CD8-positive, alpha-beta memory T cell (primary cell): ENCODE measurements at regions not wholly inside any gene's neighbourhood (a gene's known extent, or its start where the extent isn't known, plus 50 kb on each side); places are given as distances from the start of the nearest gene placed in this dataset.
A peak's percentile ranks its signal among the peaks of the same experiment; 100 is the strongest.

Experiments used
- CTCF ChIA-PET: fragments of 350-600 bp; sonication (Branson Sonifier 250); formaldehyde crosslinking; loops from one replicate; lab custom pipeline; 2021; ENCODE audit warnings: antibody characterized with exemption; lab: Charles Lee
- POLR2A ChIA-PET: fragments of 350-600 bp; sonication (Branson Sonifier 250); formaldehyde crosslinking; loops from one replicate; lab custom pipeline; 2021; ENCODE audit warnings: antibody characterized with exemption; lab: Charles Lee
- DNase-seq, 5 donors: peaks; one replicate each; pipeline versions ENCODE4 v3.0.0 to v3.0.0-alpha.2; 2020 to 2022; ENCODE audit warnings: mixed read lengths in 1 of 5
- H3K27ac ChIP-seq: one replicate; pipeline ENCODE4 v1.7.0; 2013; ENCODE audit warnings: low read depth, mild to moderate bottlenecking, low read length, moderate library complexity
- H3K27me3 ChIP-seq: 2 replicates; pipeline ENCODE4 v1.7.0; 2013; ENCODE audit warnings: low read length, mild to moderate bottlenecking; ENCODE audit not compliant: insufficient read depth, poor library complexity, severe bottlenecking
- H3K36me3 ChIP-seq: 2 replicates; pipeline ENCODE4 v1.7.0; 2013; ENCODE audit warnings: mild to moderate bottlenecking, low read length, moderate library complexity; ENCODE audit not compliant: insufficient read depth
- H3K4me1 ChIP-seq: 2 replicates; pipeline ENCODE4 v1.7.0; 2013; ENCODE audit warnings: mild to moderate bottlenecking, low read length, moderate library complexity; ENCODE audit not compliant: insufficient read depth
- H3K4me3 ChIP-seq: 2 replicates; pipeline ENCODE4 v1.7.0; 2013; ENCODE audit warnings: mild to moderate bottlenecking, low read length
- H3K9me3 ChIP-seq: 2 replicates; pipeline ENCODE4 v1.7.0; 2013; ENCODE audit warnings: mild to moderate bottlenecking, low read length
- H3K27ac Mint-ChIP-seq, 8 donors: one replicate each; pipeline ENCODE4 v1.8.0; 2020 to 2021; ENCODE audit warnings: mixed read lengths in 8 of 8, mild to moderate bottlenecking in 6 of 8, inconsistent platforms in 3 of 8, moderate library complexity in 3 of 8
- H3K27me3 Mint-ChIP-seq, 2 donors: one replicate each; pipeline ENCODE4 v1.8.0; 2020 to 2021; ENCODE audit warnings: mixed read lengths in 2 of 2, mild to moderate bottlenecking in 1 of 2, moderate library complexity in 1 of 2
- H3K36me3 Mint-ChIP-seq, 3 donors: one replicate each; pipeline ENCODE4 v1.8.0; 2020 to 2021; ENCODE audit warnings: mixed read lengths in 3 of 3, inconsistent platforms in 1 of 3, mild to moderate bottlenecking in 1 of 3
- H3K4me1 Mint-ChIP-seq, 3 donors: one replicate each; pipeline ENCODE4 v1.8.0; 2020 to 2021; ENCODE audit warnings: mixed read lengths in 3 of 3, inconsistent platforms in 1 of 3, mild to moderate bottlenecking in 1 of 3
- H3K4me3 Mint-ChIP-seq, 7 donors: one replicate each; pipeline ENCODE4 v1.8.0; 2020 to 2021; ENCODE audit warnings: mixed read lengths in 7 of 7, mild to moderate bottlenecking in 6 of 7, moderate library complexity in 4 of 7, inconsistent platforms in 2 of 7
- H3K9me3 Mint-ChIP-seq, 5 donors: one replicate each; pipeline ENCODE4 v1.8.0; 2020 to 2022; ENCODE audit warnings: mixed read lengths in 5 of 5, mild to moderate bottlenecking in 3 of 5, moderate library complexity in 2 of 5, inconsistent platforms in 1 of 5

DNA sequence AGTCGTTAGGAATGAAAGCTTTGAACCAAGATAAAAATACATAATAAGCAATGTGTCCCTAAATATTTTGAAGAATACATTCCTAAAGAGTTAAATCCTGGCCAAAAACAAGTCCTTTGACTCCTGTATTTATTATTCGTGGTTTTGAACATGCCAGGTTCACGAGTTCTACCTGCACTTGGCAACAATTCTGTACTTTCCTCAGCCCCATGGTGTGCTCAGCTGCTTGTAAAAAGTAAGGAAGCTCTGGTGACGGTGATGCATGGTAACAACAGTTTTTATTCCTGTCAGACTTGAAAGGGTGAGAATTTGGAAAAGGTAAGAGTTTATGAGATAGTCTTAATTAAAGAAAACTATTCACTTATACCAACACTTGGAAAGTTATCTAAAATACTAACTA is 95.0 kb upstream of the KLF12 start:
- POLR2A ChIA-PET: no interaction called here
- no peak overlapping the region for H3K27ac Mint-ChIP-seq
- H3K4me3 Mint-ChIP-seq: no peak overlapping the region
- H3K36me3 ChIP-seq: no peaks in the 10 kb centered on the region
- no peaks in the 10 kb centered on the region for H3K27me3 Mint-ChIP-seq
- H3K9me3 Mint-ChIP-seq: no peaks in the 10 kb centered on the region
- DNase-seq: no peak
- H3K27ac ChIP-seq: no peak overlapping the region
- peaks cover 1 to 6% (median 4%) of the 10 kb centered on the region in 3 donors for H3K36me3 Mint-ChIP-seq
- no peaks in the 10 kb centered on the region for H3K9me3 ChIP-seq
- no peaks in the 10 kb centered on the region for H3K27me3 ChIP-seq
- CTCF ChIA-PET: interaction anchor here (1.6 kb wide), 1 partner anchor 58 kb away, joined by 6 read pairs; no protein-coding TSS in a partner anchor
- H3K4me1 ChIP-seq: peaks cover 22% of the 10 kb centered on the region
- H3K4me1 Mint-ChIP-seq: peaks cover 30 to 52% (median 38%) of the 10 kb centered on the region in 3 donors
- H3K4me3 ChIP-seq: no peak overlapping the region

DNA sequence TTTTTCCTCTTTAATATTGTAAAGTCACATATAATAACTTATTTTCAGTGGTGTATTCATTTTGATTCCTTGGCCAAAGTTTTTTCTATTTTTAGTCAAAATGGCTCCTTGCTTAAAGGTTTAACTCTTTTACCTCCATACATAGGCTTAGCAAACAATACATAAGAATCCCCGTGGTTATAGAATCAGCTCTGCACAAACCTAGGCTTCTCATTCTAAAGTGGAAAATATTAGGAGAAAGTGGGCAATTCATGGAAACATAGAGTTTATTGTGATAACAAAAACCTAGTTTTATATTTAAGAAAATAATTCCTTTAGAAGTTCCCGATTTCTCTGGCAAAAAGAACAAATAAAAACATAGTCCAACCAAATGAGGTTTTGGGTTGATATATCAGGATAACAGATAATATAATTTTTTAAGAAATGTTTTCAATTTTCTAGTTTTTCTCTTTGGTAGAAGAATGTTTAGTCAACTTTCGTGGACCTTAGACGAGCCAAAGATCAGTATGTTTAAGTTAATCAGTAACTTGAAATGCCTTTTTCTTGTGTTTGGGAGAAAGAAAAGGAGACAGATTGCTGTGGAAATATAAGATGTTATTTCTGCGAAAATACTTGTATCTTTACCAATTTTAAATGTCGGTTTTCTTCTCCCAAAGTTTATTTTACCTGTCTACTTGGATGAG is 93.4 kb upstream of the KLF12 start:
- no peaks in the 10 kb centered on the region for H3K9me3 ChIP-seq
- no peak for DNase-seq
- H3K27me3 Mint-ChIP-seq: no peaks in the 10 kb centered on the region
- H3K36me3 Mint-ChIP-seq: peaks cover 3 to 8% (median 4%) of the 10 kb centered on the region in 3 donors
- no peaks in the 10 kb centered on the region for H3K9me3 Mint-ChIP-seq
- no peaks in the 10 kb centered on the region for H3K36me3 ChIP-seq
- peaks cover 13% of the 10 kb centered on the region for H3K4me1 ChIP-seq
- ChIA-PET POLR2A (interaction anchor here (0.8 kb wide), 1 partner anchor 13 kb away, joined by 3 read pairs; no protein-coding TSS in a partner anchor), CTCF (interaction anchor here (1.6 kb wide), 1 partner anchor 59 kb away, joined by 6 read pairs; no protein-coding TSS in a partner anchor)
- no peak overlapping the region for H3K4me3 Mint-ChIP-seq
- H3K4me3 ChIP-seq: no peak overlapping the region
- no peaks in the 10 kb centered on the region for H3K27me3 ChIP-seq
- peaks cover 26 to 38% (median 26%) of the 10 kb centered on the region in 3 donors for H3K4me1 Mint-ChIP-seq
- H3K27ac ChIP-seq: no peak overlapping the region
- H3K27ac Mint-ChIP-seq: no peak overlapping the region

DNA sequence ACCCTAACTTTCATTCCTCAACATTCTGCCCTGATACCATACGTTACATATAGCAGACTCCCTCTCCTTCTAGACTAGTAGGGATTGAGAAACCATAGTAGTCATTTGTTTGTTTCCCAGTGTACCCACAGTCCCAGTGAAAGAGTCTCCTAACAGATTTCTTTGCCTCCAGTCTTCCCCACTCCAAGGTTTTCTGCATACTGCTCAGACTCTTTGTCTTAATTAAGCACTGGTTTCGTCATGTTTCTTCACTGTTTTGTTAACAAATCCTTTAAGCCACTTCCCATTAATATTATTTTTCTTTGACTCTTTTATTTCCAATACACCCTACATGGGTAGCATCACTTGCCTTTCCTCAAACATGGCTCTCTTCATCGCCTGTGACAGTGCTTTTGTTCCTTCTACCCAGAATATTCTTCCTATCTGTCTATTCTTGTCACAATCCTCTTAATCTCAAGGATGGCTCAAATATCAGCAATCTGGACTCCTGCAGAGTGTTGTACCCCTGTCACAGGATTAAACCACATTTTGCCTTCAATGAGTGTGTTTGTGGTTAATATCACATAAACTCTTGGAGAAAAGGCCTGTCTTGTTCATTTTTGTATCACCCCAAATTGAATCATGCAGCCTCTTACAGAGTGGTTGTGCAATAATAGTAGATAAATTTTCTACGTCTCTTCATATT is 92.7 kb upstream of the KLF12 start:
- Histone ChIP-seq H3K4me1 (peaks cover 13% of the 10 kb centered on the region), H3K27me3 (no peaks in the 10 kb centered on the region), H3K9me3 (no peaks in the 10 kb centered on the region), H3K4me3 (no peak overlapping the region), H3K36me3 (no peaks in the 10 kb centered on the region), H3K27ac (no peak overlapping the region)
- Mint-ChIP-seq H3K4me3 (no peak overlapping the region), H3K27me3 (no peaks in the 10 kb centered on the region), H3K9me3 (no peaks in the 10 kb centered on the region), H3K4me1 (peaks cover 22 to 32% (median 23%) of the 10 kb centered on the region in 3 donors), H3K27ac (no peak overlapping the region), H3K36me3 (peaks cover 3 to 8% (median 3%) of the 10 kb centered on the region in 3 donors)
- ChIA-PET POLR2A (no interaction called here), CTCF (no interaction called here)
- DNase-seq: no peak

DNA sequence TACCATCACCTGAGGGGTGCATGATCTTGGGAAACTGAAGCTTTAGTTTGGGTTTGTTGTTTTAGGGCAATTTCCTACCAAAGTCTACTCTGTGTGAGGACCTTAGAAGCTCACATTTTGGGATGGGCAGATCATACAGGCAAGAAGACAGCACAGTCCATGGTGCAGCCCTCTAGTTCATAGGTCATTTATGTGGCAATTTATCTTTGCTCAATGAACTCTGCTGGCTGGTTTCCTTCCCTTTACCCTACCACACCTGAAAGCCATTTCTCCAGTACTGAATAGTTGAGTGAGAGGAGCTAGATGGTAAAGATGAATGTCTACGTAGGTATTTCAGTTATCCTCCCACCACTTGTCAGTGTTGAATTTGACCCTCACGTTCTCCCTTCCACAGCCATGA is 87.5 kb upstream of the KLF12 start:
- ChIA-PET POLR2A (no interaction called here), CTCF (interaction anchor here (0.6 kb wide), 1 partner anchor 306 kb away, joined by 3 read pairs; no protein-coding TSS in a partner anchor)
- peaks cover 0 to 7% (median 6%) of the 10 kb centered on the region in 3 donors for H3K4me1 Mint-ChIP-seq
- no peaks in the 10 kb centered on the region for H3K27me3 Mint-ChIP-seq
- H3K27ac Mint-ChIP-seq: no peak overlapping the region
- H3K4me1 ChIP-seq: no peaks in the 10 kb centered on the region
- no peak for DNase-seq
- peaks cover 0 to 4% (median 1%) of the 10 kb centered on the region in 3 donors for H3K36me3 Mint-ChIP-seq
- no peaks in the 10 kb centered on the region for H3K9me3 ChIP-seq
- no peaks in the 10 kb centered on the region for H3K36me3 ChIP-seq
- no peaks in the 10 kb centered on the region for H3K9me3 Mint-ChIP-seq
- no peaks in the 10 kb centered on the region for H3K27me3 ChIP-seq
- no peak overlapping the region for H3K4me3 ChIP-seq
- H3K27ac ChIP-seq: no peak overlapping the region
- no peak overlapping the region for H3K4me3 Mint-ChIP-seq

DNA sequence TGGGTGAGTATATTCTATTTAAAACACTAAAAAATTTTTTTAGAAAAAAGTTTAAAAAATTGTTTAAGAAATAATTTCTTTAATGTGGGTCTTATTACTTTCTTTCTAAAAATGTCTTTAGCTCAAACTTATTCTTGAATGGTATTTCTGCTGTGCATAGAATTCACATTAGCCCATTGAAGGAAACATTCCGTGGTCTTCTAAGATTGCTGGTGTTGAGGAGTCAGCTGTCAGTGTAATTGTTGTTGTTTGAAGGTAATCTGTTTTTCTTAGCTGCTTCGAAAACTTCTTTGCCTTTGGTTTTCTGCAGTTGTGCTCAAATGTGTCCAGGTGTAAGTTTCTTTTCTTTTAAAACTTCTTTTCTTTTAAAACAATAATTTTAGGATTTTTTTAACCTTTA is 85.4 kb upstream of the KLF12 start:
- Mint-ChIP-seq H3K27ac (no peak overlapping the region), H3K36me3 (peaks cover 0 to 4% (median 1%) of the 10 kb centered on the region in 3 donors), H3K4me1 (peaks cover 0 to 7% (median 6%) of the 10 kb centered on the region in 3 donors), H3K27me3 (peaks cover 0 to 2% of the 10 kb centered on the region in 2 donors), H3K9me3 (no peaks in the 10 kb centered on the region), H3K4me3 (no peak overlapping the region)
- ChIA-PET CTCF (no interaction called here), POLR2A (no interaction called here)
- Histone ChIP-seq H3K36me3 (no peaks in the 10 kb centered on the region), H3K4me1 (no peaks in the 10 kb centered on the region), H3K27ac (no peak overlapping the region), H3K4me3 (no peak overlapping the region), H3K27me3 (no peaks in the 10 kb centered on the region), H3K9me3 (no peaks in the 10 kb centered on the region)
- DNase-seq: no peak

DNA sequence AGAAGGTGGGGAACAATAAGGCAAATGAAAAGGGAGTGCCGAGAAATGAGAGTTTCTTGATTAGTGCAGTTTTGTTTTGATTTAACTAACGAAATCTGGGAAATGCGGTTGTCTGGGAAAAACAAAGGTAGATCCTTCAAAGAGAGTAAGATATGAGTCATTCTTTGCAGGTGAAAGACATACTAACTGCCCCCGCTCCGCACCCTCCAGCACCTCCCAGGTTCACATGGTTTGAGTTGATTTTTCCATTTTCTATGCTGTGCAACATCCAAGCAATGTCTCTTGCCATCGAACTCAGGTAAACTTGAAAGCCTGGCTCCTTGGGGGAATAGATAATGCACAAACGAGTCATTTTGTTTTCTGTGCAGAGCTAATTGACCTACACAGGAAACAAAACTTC is 84.1 kb upstream of the KLF12 start:
- Mint-ChIP-seq H3K27ac (no peak overlapping the region), H3K9me3 (no peaks in the 10 kb centered on the region), H3K36me3 (no peaks in the 10 kb centered on the region), H3K4me3 (peak overlapping the region in 1 of 7 donors; percentile 6), H3K27me3 (peaks cover 0 to 2% of the 10 kb centered on the region in 2 donors), H3K4me1 (peaks cover 0 to 7% (median 6%) of the 10 kb centered on the region in 3 donors)
- Histone ChIP-seq H3K4me3 (no peak overlapping the region), H3K27ac (no peak overlapping the region), H3K4me1 (no peaks in the 10 kb centered on the region), H3K27me3 (no peaks in the 10 kb centered on the region), H3K36me3 (no peaks in the 10 kb centered on the region), H3K9me3 (no peaks in the 10 kb centered on the region)
- POLR2A ChIA-PET: no interaction called here
- CTCF ChIA-PET: no interaction called here
- no peak for DNase-seq

DNA sequence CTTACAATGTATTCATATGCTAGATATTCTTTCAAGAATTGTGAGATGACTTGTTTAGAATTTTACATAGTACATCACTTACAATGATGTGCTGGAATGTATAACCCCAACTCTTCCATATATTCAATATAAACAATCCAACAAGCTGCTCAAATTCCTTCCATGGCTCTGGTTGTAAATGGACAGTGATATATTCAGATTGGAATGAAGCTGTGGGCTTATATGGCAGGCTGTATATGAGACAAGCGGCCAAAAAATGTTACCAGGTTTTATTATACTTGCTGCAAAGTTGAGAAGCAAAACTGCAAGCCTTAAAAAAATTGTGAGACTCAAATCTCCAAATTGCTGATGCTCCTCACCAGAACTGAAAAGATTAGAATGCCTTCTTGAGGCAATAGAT is 83.6 kb upstream of the KLF12 start:
- Histone ChIP-seq H3K27me3 (no peaks in the 10 kb centered on the region), H3K36me3 (no peaks in the 10 kb centered on the region), H3K4me3 (no peak overlapping the region), H3K27ac (no peak overlapping the region), H3K4me1 (no peaks in the 10 kb centered on the region), H3K9me3 (no peaks in the 10 kb centered on the region)
- no peak overlapping the region for H3K4me3 Mint-ChIP-seq
- CTCF ChIA-PET: no interaction called here
- no peaks in the 10 kb centered on the region for H3K9me3 Mint-ChIP-seq
- DNase-seq: no peak
- peaks cover 0 to 7% (median 6%) of the 10 kb centered on the region in 3 donors for H3K4me1 Mint-ChIP-seq
- no peak overlapping the region for H3K27ac Mint-ChIP-seq
- POLR2A ChIA-PET: no interaction called here
- no peaks in the 10 kb centered on the region for H3K36me3 Mint-ChIP-seq
- H3K27me3 Mint-ChIP-seq: peaks cover 0 to 2% of the 10 kb centered on the region in 2 donors

DNA sequence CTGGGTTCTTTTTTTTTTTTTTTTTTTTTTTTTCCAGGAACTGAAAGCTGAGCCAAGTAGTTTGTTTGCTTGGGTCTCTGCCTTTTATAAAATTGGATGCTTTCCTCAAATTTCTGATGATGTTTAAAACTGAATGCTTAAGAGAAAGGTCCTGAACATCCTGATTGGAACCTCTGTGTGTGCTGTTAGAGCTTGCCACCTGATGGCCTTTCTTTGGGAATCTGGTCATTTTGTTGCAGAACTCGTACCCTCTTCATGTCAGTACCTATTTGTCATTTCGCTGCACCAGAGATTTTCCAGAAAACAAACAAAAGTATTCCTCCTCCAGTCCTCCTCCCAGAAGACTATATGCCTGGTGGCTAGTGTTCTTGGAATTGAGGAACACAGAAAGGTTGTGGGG is 81.2 kb upstream of the KLF12 start:
- no peak overlapping the region for H3K4me3 ChIP-seq
- no peaks in the 10 kb centered on the region for H3K36me3 ChIP-seq
- H3K4me1 Mint-ChIP-seq: peaks cover 0 to 10% (median 7%) of the 10 kb centered on the region in 3 donors
- no peak for DNase-seq
- H3K27ac Mint-ChIP-seq: no peak overlapping the region
- no peaks in the 10 kb centered on the region for H3K4me1 ChIP-seq
- H3K9me3 Mint-ChIP-seq: no peaks in the 10 kb centered on the region
- POLR2A ChIA-PET: no interaction called here
- no peaks in the 10 kb centered on the region for H3K27me3 ChIP-seq
- no peaks in the 10 kb centered on the region for H3K36me3 Mint-ChIP-seq
- H3K27me3 Mint-ChIP-seq: peaks cover 0 to 2% of the 10 kb centered on the region in 2 donors
- CTCF ChIA-PET: no interaction called here
- no peak overlapping the region for H3K4me3 Mint-ChIP-seq
- no peaks in the 10 kb centered on the region for H3K9me3 ChIP-seq
- no peak overlapping the region for H3K27ac ChIP-seq
